22Rv1 (cell line): ENCODE measurements at regions not wholly inside any gene's neighbourhood (a gene's known extent, or its start where the extent isn't known, plus 50 kb on each side); places are given as distances from the start of the nearest gene placed in this dataset.

ENCODE experiments used
- CTCF ChIP-seq: fragments of 450-650 bp; IDR thresholded peaks from 2 replicates; pipeline ENCODE4 v1.5.1; 2017; ENCODE audit warnings: mild to moderate bottlenecking
- ZFX ChIP-seq: fragments of 450-650 bp; IDR thresholded peaks from 2 replicates; pipeline ENCODE4 v1.6.1; 2017; ENCODE audit warnings: antibody characterized with exemption, borderline replicate concordance

GRCh38 chrX:138908577-138908976, 197.1 kb upstream of the FGF13 start:
- TF ChIP-seq CTCF (no peak), ZFX (no peak)
